CD4-positive, alpha-beta T cell (primary cell): ENCODE measurements at regions not wholly inside any gene's neighbourhood (a gene's known extent, or its start where the extent isn't known, plus 50 kb on each side); places are given as distances from the start of the nearest gene placed in this dataset.

Experiments used
- ATAC-seq: fragments of 200-7000 bp; cut with Tn5 transposase; one replicate; pipeline ENCODE4 v1.10.0; 2022; ENCODE audit warnings: mild to moderate bottlenecking; ENCODE audit not compliant: poor library complexity
- CTCF ChIA-PET: fragments of 350-600 bp; sonication (Branson Sonifier 250); formaldehyde crosslinking; loops from one replicate; lab custom pipeline; 2021; ENCODE audit warnings: antibody characterized with exemption, inconsistent platforms; lab: Charles Lee
- POLR2A ChIA-PET: fragments of 350-600 bp; sonication (Branson Sonifier 250); formaldehyde crosslinking; loops from one replicate; lab custom pipeline; 2021; ENCODE audit warnings: antibody characterized with exemption, inconsistent platforms; lab: Charles Lee
- DNase-seq, 14 experiments: peaks; one replicate each; pipeline ENCODE4 v3.0.0-alpha.2; 2013 to 2020; ENCODE audit warnings: mixed read lengths in 2 of 14
- H3K27ac ChIP-seq, 2 donors: one replicate each; pipeline versions ENCODE4 v1.5.1 to v1.7.0; 2013; ENCODE audit warnings: low read length in 2 of 2, low read depth in 1 of 2, mild to moderate bottlenecking in 1 of 2
- H3K27me3 ChIP-seq, 2 experiments: 1 replicate in 1 of 2; 2 replicates in 1 of 2; pipeline versions ENCODE4 v1.6.1 to v1.7.0; 2013; ENCODE audit warnings: low read length in 2 of 2, control low read depth in 1 of 2, mild to moderate bottlenecking in 1 of 2, moderate library complexity in 1 of 2; ENCODE audit not compliant: insufficient read depth in 2 of 2, control insufficient read depth in 1 of 2
- H3K36me3 ChIP-seq: one replicate; pipeline ENCODE4 v1.6.1; 2013; ENCODE audit warnings: low read length, control low read depth; ENCODE audit not compliant: insufficient read depth
- H3K4me1 ChIP-seq: one replicate; pipeline ENCODE4 v1.6.1; 2013; ENCODE audit warnings: low read length, control low read depth; ENCODE audit not compliant: insufficient read depth
- H3K4me3 ChIP-seq: one replicate; pipeline ENCODE4 v1.5.1; 2013; ENCODE audit warnings: mild to moderate bottlenecking, low read length, moderate library complexity
- H3K9me3 ChIP-seq, 2 experiments: 1 replicate in 1 of 2; 2 replicates in 1 of 2; pipeline versions ENCODE4 v1.6.1 to v1.7.0; 2013; ENCODE audit warnings: low read length in 2 of 2, mild to moderate bottlenecking in 2 of 2, control low read depth in 1 of 2, moderate library complexity in 1 of 2; ENCODE audit not compliant: control insufficient read depth in 1 of 2, insufficient read depth in 1 of 2
- H3K27ac Mint-ChIP-seq: one replicate; pipeline ENCODE4 v1.8.0; 2020; ENCODE audit warnings: mixed read lengths
- H3K27me3 Mint-ChIP-seq: one replicate; pipeline ENCODE4 v1.8.0; 2021; ENCODE audit warnings: mixed read lengths
- H3K36me3 Mint-ChIP-seq: one replicate; pipeline ENCODE4 v1.8.0; 2021; ENCODE audit warnings: low read depth, mixed read lengths
- H3K4me1 Mint-ChIP-seq: one replicate; pipeline ENCODE4 v1.8.0; 2021; ENCODE audit warnings: low read depth, mixed read lengths
- H3K4me3 Mint-ChIP-seq: one replicate; pipeline ENCODE4 v1.8.0; 2020; ENCODE audit warnings: mild to moderate bottlenecking, mixed read lengths
- H3K9me3 Mint-ChIP-seq: one replicate; pipeline ENCODE4 v1.8.0; 2020; ENCODE audit warnings: mixed read lengths
- intact Hi-C, 2 experiments: fragments of 100-400 bp; cut with DNase I in 1 of 2; cut with micrococcal nuclease in 1 of 2; formaldehyde crosslinking; loops; one replicate each; pipeline versions ENCODE4 v1.15.1 to v1.9.0; 2023 to 2025; cut with DNase I, micrococcal nuclease
- TF ChIP-seq, protein P1 (sequence below): fragments of 200-600 bp; IDR thresholded peaks from one replicate; pipeline ENCODE4 v1.8.0; 2022; ENCODE audit warnings: antibody characterized with exemption, mild to moderate bottlenecking

- ChIA-PET POLR2A (no interaction called here), CTCF (no interaction called here)
These were observed 52.7 kb upstream of the PDZRN3 start for GRCh38 chr3:73677336-73678024.

More at GRCh38 chr3:73677336-73678024, 52.7 kb upstream of the PDZRN3 start:
- no peak for ATAC-seq
- DNase-seq, result no peak
- TF ChIP-seq, protein P1, sequence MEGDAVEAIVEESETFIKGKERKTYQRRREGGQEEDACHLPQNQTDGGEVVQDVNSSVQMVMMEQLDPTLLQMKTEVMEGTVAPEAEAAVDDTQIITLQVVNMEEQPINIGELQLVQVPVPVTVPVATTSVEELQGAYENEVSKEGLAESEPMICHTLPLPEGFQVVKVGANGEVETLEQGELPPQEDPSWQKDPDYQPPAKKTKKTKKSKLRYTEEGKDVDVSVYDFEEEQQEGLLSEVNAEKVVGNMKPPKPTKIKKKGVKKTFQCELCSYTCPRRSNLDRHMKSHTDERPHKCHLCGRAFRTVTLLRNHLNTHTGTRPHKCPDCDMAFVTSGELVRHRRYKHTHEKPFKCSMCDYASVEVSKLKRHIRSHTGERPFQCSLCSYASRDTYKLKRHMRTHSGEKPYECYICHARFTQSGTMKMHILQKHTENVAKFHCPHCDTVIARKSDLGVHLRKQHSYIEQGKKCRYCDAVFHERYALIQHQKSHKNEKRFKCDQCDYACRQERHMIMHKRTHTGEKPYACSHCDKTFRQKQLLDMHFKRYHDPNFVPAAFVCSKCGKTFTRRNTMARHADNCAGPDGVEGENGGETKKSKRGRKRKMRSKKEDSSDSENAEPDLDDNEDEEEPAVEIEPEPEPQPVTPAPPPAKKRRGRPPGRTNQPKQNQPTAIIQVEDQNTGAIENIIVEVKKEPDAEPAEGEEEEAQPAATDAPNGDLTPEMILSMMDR, result no peak
- no peak overlapping the region for H3K27ac ChIP-seq
- H3K4me1 Mint-ChIP-seq, result no peaks in the 10 kb centered on the region
- no peaks in the 10 kb centered on the region for H3K27me3 Mint-ChIP-seq
- no peak overlapping the region for H3K4me3 ChIP-seq
- H3K27me3 ChIP-seq, result no peaks in the 10 kb centered on the region
- intact Hi-C loops, result no loop called here
- H3K4me1 ChIP-seq, result no peaks in the 10 kb centered on the region
- H3K9me3 Mint-ChIP-seq, result no peaks in the 10 kb centered on the region
- no peak overlapping the region for H3K4me3 Mint-ChIP-seq
- H3K9me3 ChIP-seq, result no peaks in the 10 kb centered on the region
- H3K36me3 Mint-ChIP-seq, result no peaks in the 10 kb centered on the region
- H3K36me3 ChIP-seq, result no peaks in the 10 kb centered on the region
- H3K27ac Mint-ChIP-seq, result no peak overlapping the region
